ENCODE measurements at regions not wholly inside any gene's neighbourhood (a gene's known extent, or its start where the extent isn't known, plus 50 kb on each side); places are given as distances from the start of the nearest gene placed in this dataset.
"Not testable (repeated sequence)": the region's sequence is repeated elsewhere in the genome, so short reads cannot be mapped to it uniquely, and the experiment has no call there.

DNA sequence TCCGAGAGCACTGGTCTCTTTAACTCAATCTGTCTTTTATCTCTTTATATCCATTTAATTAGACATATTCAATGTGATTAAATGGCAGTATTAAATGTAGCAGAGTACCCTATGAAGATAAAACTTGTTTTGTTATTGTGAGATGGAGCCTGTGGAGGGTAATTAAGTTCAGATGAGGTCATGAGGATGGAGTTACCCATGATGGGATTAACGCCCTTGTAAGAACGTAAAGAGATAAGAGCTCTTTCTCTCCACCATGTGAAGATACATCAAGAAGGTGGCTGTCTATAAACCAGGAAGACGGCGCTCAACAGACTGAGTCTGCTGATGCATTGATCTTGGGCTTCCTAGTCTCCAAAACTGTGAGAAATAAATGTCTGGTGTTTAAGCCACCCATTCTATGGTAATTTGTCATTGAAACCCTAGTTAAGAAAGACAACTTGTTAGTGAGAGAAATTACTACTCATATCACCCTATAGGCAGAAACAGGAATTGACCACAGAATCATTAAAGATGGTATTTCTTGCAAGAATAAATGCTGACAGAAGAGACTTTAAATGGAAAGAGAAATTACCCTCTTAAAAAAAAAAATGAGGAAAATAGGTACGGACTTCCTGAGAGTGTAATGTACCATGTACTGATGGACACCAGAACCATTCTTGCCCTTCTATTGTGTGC, 738.7 kb upstream of the CHAC2 start:
- in situ Hi-C loops (cut with HindIII; ENCODE audit: low sequenced_read_pairs) = no loop called here
- no peak for DNase-seq (ENCODE audit: low spot score)

DNA sequence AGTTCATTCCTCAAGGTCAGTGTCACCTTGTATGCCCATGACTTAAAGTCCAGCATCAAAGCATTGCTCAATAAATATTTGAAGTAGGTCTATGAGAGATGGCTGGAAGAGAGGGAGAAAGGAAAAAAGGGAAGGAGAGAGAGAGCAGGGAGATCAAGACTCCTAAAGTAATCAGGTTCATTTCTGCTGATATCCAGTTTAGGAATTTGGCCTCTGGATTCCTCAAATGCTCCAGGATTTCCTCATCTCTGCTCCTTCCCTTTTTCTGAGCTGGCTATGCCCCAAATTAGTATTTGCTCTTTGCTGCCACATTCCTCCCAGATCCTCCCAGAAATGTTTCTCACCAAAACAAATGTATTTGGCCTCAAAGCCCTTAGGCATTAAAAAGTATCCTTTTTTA, 739.4 kb upstream of the CHAC2 start:
- in situ Hi-C loops (cut with HindIII; ENCODE audit: low sequenced_read_pairs) = no loop called here
- DNase-seq (ENCODE audit: low spot score) = no peak

DNA sequence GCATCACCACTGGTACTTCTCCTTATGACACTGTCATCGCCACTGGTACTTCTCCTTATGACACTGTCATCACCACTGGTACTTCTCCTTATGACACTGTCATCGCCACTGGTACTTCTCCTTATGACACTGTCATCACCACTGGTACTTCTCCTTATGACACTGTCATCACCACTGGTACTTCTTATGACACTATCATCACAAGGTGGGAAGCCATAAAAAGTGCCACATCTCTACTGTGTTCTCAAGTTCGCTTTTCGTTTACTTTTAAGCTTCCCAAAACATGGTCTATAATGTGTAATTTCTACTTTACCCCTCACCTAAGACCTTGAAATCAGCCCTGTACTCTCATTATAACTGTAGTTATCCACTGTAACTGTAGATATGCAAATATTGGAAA, 745.4 kb upstream of the CHAC2 start:
- DNase-seq (ENCODE audit: low spot score); in situ Hi-C loops (cut with HindIII; ENCODE audit: low sequenced_read_pairs): not testable (repeated sequence)

DNA sequence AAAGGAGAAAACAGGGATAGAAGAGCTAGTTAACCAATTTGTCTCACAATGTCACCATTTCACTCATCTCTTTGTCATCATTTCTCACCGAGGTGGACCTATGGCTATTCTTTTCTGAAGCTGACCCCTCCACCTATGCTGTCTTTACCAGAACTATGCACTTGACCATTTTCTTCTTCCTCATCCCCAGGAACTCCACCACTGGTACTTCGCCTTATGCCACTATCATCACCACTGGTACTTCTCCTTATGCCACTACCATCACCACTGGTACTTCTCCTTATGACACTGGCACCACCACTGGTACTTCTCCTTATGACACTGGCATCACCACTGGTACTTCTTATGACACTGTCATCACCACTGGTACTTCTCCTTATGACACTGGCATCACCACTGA, 745.8 kb upstream of the CHAC2 start:
- in situ Hi-C loops (cut with HindIII; ENCODE audit: low sequenced_read_pairs) = no loop called here
- no peak for DNase-seq (ENCODE audit: low spot score)

DNA sequence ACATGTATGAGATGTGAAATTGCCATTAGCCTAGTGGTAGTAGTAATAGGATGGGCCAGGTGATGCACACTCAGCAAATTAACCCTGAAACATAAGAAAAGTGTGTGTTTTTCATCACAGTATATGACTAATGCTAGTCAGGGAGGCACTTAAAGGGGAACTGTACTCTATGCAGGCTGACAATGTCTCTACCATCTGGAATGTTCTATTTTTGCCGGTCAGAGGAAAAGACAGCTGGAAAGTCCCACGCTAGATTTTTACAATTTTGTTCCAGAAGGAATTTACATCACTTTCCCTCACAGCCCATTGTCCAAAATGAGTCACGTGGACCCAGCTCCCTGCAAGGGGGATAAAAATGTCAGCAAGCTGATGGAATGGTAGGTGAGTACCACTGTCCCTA, 746.3 kb upstream of the CHAC2 start:
- no peak for DNase-seq (ENCODE audit: low spot score)
- in situ Hi-C loops (cut with HindIII; ENCODE audit: low sequenced_read_pairs) = no loop called here

DNA sequence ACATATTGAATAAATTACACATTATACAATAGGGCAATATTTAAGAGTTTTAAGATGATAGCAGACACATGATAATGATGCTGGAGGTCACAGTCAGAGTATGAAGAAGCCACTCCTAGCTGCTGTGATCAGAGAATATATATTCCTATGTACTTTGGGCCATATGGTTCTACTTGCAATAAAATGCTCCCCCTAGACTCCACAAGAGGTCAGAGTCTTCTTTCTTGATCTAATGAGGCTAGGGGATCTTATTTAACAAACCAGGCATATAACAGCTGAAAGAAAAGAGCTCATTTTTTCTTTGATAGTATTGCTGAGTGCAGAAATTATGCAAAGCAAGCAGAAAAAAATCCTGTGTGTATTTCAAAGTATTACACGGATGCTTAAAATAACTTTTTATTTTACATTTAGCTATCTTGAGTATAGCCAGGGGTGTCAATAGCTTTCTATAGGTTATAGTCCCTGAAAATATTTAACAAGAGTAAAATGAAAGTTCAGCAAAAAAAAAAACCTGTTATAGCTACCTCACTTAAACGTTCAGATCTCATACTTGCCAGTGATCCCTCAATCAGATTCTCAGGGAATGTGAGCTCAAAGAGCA, 748.7 kb upstream of the CHAC2 start:
- in situ Hi-C loops (cut with HindIII; ENCODE audit: low sequenced_read_pairs) = no loop called here
- DNase-seq (ENCODE audit: low spot score) = no peak

DNA sequence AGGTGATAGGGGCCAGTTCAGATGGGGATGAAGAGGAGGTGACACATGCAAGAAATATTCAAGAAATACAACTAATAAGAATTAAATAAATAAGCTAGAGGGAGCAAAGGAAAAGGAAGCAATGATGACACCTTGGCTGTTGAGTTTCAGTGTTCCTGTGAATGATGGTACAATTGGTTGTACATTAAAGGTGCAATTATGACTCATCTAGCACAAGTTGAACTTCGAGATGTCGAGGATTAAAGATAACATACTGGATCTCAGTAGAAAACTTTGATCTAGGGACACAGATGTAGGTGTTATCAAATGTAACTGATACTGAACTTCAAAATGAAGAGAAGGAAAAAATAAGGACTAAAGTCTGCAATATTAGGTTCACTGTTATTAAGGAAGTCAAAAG, 760.6 kb upstream of the CHAC2 start:
- no peak for DNase-seq (ENCODE audit: low spot score)
- in situ Hi-C loops (cut with HindIII; ENCODE audit: low sequenced_read_pairs) = no loop called here

DNA sequence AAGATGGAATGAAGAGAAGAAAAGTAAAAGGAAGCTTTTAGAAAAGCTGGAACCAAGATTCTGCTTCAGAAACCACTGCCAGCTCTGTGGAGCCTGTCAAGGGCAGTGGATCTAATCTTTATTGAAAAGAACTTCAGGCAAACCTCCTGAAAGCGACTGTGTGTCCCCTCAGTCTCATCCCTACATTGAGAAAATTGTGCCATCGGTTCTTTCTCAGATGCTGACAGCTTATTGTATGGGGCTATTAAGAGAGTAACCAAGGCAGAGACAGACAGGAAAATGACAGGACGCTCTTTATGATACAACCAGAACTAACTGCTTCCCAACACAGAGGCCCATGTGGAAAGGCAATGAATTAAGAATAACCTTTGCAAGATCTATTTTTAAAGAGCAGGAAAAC, 763.2 kb upstream of the CHAC2 start:
- in situ Hi-C loops (cut with HindIII; ENCODE audit: low sequenced_read_pairs) = no loop called here
- no peak for DNase-seq (ENCODE audit: low spot score)

DNA sequence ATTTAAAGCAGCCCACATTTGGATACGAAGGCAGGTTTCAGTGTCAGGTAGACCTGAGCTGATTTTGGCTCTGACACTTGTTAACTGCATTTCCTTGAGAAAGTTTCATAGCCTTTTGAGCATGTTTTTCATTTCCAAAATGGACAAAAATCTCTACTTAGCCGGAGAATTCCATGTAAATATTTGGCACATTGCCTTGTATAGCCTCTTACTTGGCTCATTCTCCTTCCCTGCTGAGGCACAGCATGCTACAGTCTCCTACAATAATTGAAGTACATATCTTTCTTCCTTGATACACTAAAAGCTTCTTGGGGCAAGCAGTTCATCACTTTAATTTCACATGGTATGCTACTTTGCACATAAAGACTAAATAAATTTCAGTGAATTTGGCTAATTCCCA, 772.2 kb upstream of the CHAC2 start:
- in situ Hi-C loops (cut with HindIII; ENCODE audit: low sequenced_read_pairs) = no loop called here

DNA sequence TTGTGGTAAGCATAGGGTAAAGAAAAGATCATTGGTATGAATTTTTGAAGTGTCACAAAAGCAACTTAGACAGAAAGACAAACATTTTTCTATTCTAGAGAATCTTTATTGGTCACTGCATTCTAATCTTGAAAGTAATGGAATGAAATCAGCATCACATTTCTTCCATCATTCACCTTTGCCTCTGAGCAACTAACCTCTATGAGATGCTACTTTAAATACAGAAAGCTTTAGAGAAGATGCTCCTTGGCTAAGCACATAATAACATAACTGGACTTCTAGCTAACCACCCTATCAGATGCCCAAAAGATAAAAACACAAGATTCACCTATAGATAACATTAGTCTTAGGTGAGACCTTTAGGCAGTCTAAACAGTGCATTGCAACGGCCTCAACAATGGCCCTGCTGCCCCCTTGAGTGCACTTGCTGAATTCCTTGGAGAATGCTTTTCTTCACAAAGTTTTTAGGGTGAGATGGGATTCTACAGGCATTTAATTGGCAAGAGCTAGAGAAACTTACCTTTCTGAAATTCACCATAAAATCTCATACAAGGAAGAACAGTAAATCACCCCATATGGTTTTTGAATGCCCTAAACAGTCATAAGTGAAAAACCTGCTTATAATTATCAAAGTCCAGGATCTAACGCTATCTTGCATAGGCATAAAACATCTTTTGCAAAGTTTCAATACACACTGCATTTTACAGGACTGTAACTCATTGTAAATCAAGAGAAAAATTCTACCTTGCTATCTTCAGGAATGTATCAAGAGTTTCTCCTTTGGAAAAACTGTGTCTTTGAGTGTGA, 791.3 kb upstream of the CHAC2 start:
- in situ Hi-C loops (cut with HindIII; ENCODE audit: low sequenced_read_pairs) = no loop called here
- peak; percentile 43 for DNase-seq (ENCODE audit: low spot score)

More for the DNA sequence above, 772.2 kb upstream of the CHAC2 start:
- no peak for DNase-seq (ENCODE audit: low spot score)

DNA sequence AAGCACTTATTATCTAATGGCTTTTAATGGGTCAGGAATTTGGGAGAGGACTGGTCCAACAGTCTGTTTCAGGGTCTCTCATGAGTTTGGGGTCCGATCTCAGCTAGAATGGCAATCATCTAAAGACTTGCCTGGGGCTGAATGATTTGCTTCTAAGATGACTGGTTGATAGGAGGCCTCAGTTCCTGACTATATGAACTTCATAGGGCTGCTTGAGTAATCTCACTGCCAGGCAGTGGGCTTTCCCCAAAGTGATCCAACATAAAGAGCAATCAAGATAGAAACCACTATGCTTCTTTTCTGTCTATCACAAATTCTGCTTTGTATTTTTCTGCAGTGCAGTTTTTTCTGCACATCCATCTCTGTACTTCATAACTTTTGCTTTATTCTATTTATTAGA, 793.5 kb upstream of the CHAC2 start:
- DNase-seq (ENCODE audit: low spot score) = no peak
- in situ Hi-C loops (cut with HindIII; ENCODE audit: low sequenced_read_pairs) = no loop called here

DNA sequence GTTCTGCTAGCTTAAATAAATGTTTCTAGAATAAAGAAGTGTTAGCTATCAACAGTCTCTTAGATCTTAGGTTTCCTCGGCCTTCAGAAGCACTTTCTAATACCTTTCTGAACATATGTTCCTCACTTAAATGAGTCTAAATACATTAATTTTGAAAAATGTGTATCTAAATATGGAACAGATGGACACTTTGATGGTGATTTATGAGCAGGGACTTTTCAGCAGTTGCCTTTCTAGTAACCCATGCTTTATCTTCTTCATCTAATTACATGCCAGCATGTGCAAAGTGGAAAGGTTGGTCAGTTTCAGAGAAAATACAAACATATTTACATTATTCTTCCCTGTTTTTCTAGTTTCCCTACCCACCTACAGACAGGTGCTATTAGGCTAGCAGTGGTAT, 797.0 kb upstream of the CHAC2 start:
- in situ Hi-C loops (cut with HindIII; ENCODE audit: low sequenced_read_pairs) = no loop called here
- no peak for DNase-seq (ENCODE audit: low spot score)

DNA sequence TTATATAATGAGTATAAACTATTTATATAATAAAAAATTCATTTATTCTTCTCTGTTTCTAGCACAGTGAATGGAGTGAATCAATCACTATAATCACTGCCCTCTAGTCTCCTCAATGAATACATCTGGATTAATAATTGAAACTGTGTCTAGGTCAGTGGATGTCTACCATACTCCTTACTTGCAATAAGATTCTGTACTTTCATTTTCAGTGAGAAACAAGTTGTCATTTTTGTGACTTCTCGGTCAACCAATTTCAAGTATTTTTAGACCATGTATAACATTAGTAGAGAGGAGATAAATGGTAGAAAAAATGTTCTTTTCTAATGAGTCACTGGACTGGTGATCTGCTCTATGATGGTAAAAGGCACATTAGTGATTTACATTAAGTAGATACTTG, 799.6 kb upstream of the CHAC2 start:
- DNase-seq (ENCODE audit: low spot score) = no peak
- in situ Hi-C loops (cut with HindIII; ENCODE audit: low sequenced_read_pairs) = no loop called here

DNA sequence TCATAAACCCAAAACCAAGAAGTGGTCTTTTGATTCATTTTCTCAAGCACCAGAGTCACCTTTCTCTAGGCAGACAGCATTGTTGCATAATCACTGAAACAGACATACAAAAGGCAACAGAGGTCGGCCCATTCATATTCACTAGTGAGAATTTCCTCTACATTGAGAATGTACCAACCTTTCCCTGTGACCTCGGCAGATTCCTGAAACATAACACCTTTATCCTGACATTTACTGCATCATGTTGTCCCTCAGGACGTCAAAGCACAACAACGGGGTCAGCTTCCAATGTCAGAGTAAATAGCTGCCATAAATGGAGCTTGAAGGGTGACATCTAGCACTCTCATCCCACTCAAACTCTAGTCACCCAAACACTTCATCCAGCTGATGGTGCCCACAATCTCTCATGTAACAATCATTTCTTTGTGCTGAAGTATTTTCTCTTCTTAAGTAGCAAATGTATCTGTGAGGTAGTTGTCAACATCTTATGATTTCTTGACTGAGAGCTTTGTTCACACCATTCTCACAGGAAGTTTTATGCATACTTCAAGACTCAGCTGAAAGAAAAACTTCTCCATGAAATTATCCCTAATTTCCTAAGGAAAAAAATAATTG, 802.6 kb upstream of the CHAC2 start:
- in situ Hi-C loops (cut with HindIII; ENCODE audit: low sequenced_read_pairs) = no loop called here
- DNase-seq (ENCODE audit: low spot score) = no peak

DNA sequence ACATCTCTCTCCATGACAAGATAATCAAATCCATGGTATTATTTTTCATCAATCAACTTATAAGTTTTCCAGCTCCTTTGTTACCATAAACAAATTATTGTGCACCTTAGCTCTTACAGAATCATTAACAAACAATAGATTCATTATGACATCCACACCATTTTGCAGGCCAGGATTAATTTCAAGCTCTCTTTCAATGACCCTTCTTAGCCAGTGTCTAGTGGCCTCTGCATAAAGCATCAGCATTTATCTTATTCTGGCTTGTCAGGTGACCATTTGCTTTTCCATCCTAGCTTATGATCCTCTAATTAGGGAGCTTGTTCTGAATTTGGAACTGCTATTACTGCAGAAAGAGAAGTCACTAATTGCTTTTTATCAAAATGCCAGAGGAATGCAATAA, 806.2 kb upstream of the CHAC2 start:
- no peak for DNase-seq (ENCODE audit: low spot score)
- in situ Hi-C loops (cut with HindIII; ENCODE audit: low sequenced_read_pairs) = no loop called here

DNA sequence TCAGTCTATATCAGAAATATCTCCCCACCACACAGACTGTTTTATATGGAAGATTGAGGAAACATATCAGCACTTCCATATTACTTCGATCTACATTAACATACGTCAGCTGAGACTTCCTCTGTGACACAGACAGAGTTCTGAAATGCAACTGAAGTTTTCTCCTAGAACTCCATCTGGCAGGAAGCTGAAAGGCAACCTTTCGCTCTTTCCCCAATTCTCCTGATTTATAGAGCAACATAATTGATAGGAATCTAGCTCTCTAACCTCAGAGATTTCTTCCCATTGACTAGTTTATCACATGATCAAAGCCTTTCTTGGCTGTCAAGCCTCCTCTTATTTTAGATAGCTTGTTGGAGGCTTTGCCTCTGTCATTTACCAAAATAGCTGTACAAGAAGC, 806.7 kb upstream of the CHAC2 start:
- DNase-seq (ENCODE audit: low spot score) = no peak
- in situ Hi-C loops (cut with HindIII; ENCODE audit: low sequenced_read_pairs) = no loop called here

DNA sequence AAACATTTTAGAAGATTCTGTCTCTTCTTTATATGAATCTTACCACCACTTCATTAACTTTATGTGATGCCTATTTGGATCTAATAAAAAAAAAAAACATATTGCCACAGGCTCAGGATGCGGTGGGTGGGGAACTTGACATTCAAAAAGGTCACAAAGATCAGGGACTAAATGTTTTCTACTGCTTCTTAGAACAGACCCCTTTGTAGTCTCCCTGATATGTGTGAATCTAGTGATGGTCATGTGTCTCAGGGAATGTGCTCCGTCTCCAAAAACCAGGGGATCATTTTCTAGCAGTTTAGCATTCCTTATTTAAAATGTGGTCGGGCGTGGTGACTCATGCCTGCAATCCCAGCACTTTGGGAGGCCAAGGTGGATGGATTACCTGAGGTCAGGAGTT, 807.8 kb upstream of the CHAC2 start:
- no peak for DNase-seq (ENCODE audit: low spot score)
- in situ Hi-C loops (cut with HindIII; ENCODE audit: low sequenced_read_pairs) = no loop called here

DNA sequence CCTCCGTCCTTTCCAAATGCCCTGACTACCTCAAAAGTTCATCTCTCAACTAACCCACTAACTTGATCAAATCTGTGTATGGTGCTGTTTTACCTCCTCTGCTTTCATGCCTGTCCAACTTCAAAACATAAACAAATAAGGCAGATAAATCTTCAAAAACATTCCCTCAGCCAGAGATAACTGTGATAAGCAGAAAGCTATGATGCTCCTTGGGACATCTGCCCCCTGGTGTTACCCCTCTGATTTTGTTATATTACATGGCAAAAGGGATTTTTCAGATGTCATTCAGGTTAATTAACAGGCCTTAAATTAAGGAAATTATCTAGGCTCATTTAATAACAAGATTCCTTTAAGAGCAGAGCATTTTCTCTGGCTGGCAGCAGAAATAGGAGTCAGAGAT, 810.8 kb upstream of the CHAC2 start:
- in situ Hi-C loops (cut with HindIII; ENCODE audit: low sequenced_read_pairs) = no loop called here
- no peak for DNase-seq (ENCODE audit: low spot score)

DNA sequence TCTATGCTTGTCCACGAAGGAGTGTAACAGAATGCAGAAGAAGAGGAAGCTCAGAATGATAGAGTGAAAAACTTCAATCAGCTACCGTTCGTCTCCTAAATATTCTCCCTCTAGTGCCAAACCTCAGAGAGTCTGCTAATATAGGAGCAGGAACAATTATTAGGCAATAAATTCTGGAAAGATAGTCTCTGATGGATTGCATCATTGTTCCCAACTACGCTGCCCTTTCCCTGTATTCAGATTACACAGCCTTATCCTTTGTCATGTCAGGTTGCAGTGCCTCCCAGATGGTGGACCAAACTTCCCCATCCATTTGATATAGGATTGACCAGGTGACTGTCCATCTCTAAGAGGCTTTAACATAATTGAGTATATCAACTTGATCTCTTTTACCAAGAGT, 811.5 kb upstream of the CHAC2 start:
- DNase-seq (ENCODE audit: low spot score) = no peak
- in situ Hi-C loops (cut with HindIII; ENCODE audit: low sequenced_read_pairs) = no loop called here

DNA sequence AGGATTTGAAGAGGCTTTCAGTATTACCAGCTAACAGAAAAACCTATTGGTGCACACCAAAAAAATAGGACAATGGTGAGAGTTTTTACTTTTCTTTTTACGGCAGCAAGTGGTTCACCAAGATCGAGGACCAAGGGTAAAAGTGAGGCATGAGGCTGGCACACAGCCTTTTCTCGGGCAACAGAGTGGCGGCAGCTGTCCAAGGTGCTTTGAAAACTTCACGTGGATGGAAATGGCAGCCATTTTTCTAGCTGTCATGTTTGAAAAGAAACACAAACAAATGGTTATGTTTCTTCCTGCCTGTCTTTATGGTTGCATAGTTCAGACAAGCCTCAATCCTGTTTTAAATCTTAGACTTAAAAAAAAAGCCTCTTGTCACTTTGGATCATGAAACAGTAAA, 812.5 kb upstream of the CHAC2 start:
- in situ Hi-C loops (cut with HindIII; ENCODE audit: low sequenced_read_pairs) = no loop called here
- no peak for DNase-seq (ENCODE audit: low spot score)

All from G401 (cell line).